Fibroblast of the aortic adventitia (primary cell): ENCODE measurements at regions not wholly inside any gene's neighbourhood (a gene's known extent, or its start where the extent isn't known, plus 50 kb on each side); places are given as distances from the start of the nearest gene placed in this dataset.
A peak's percentile ranks its signal among the peaks of the same experiment; 100 is the strongest.
"Not testable (repeated sequence)": the region's sequence is repeated elsewhere in the genome, so short reads cannot be mapped to it uniquely, and the experiment has no call there.

Experiments
- DNase-seq: peaks from one replicate; pipeline ENCODE4 v3.0.0-alpha.2; 2010; ENCODE audit warnings: low read depth
- H3K4me3 ChIP-seq: 2 replicates; pipeline ENCODE4 v1.5.1; 2011; ENCODE audit warnings: low read depth, mild to moderate bottlenecking, control low read depth, low read length, moderate library complexity
- CTCF ChIP-seq: IDR thresholded peaks from 2 replicates; pipeline ENCODE4 v1.5.1; 2011; ENCODE audit warnings: mild to moderate bottlenecking, low read length, control low read depth, inconsistent platforms; ENCODE audit not compliant: insufficient read depth

DNA sequence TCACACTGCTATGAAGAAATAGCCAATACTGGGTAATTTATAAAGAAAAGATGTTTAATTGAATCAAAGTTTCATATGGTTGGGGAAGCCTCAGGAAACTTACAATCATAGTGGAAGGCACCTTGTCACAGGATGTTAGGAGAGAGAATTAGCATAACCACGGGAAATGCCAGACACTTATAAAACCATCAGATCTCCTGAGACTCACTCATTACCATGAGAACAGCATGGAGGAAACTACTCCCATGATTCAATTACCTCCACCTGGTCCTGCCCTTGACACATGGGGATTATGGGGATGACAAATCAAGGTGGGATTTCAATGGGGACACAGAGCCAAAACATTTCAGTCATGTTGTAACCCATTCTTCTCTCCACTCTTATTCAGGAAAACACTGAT lies 472.9 kb upstream of the FSIP2 start:
- DNase-seq, result no peak
- no peak for TF ChIP-seq CTCF

GRCh38 chr2:185268651-185269050 lies 470.0 kb upstream of the FSIP2 start:
- no peak for DNase-seq
- H3K4me3 ChIP-seq, result no peak overlapping the region
- TF ChIP-seq CTCF, result no peak

More for the DNA sequence above, 472.9 kb upstream of the FSIP2 start:
- H3K4me3 ChIP-seq, result no peak overlapping the region

DNA sequence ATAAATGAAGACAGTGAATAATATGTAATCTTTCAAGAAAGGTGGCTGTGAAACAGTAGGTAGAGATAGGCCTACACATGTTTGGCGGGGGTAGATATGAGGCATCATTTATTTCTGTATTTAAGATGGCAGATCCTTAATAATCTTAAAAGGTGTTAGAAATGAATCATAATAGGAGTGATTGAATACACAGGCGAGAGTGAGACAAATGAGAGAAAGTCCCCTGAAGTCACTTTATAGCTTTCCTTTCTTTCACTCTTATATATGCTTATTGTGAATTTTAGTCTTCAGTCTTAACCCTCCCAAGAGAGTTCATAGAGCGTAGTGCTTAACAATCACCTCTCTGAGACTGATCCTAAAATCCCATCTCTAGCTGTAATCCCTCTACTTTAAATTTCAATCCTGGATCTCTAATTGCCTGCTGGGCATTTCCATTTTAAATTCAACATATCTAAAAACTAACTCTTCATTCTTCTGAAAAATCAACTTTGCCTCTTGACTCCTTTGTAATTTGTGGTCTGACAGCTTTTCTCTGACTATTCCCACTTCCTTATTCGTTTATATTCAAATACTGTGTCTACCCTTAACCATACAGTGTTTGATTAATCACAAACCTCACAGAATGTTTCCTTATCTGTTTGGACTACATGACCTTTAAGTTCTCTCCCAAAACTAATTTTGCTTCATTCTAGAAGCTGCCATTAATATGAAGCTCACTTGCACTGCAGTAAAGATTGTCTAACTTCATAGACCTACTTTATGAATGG lies 463.7 kb upstream of the FSIP2 start:
- no peak for DNase-seq
- H3K4me3 ChIP-seq, result no peak overlapping the region
- TF ChIP-seq CTCF, result no peak

DNA sequence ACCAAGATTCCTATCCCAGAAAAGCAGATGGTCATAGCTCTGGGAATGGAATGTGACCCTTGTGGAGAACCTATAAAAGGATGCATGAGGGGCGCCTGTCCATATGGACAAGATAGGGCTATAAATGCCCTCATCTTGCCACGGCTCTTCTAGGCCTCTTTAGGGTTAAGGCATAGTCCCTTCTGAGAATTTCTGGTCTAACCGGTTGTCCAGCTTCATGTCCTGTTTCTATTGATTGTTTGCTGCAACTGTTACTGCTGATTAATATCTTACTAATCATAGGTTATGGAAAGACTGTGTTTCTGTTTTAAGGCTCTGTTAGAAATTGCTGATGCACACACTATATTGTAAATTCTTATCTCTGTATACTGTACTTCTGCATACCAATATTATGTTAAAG lies 462.6 kb upstream of the FSIP2 start:
- H3K4me3 ChIP-seq, DNase-seq: not testable (repeated sequence)

- no peak overlapping the region for H3K4me3 ChIP-seq
- no peak for TF ChIP-seq CTCF
- DNase-seq, result no peak
Observed at GRCh38 chr2:185278761-185279160, 459.8 kb upstream of the FSIP2 start.

GRCh38 chr2:185279999-185280398 lies 458.6 kb upstream of the FSIP2 start:
- peak; percentile 56 for TF ChIP-seq CTCF
- no peak overlapping the region for H3K4me3 ChIP-seq
- peak; percentile 47 for DNase-seq

DNA sequence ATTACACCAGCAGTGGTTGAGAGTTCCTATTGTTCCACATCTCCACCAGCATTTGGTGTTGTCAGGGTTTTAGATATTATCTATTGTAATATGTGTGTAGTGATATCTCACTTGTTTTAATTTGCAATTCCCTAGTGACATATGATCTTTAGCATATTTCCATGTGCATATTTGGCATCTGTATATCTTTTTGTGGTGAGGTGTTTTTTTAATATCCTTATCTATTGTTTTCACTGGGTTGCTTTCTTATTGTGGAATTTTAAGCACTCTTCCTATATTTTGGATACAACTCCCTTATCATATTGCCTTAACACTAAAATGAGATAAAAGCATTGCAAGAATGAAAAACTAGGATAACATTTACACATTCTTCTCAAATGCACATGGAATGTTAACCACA lies 453.9 kb upstream of the FSIP2 start:
- peak; percentile 40 for DNase-seq
- TF ChIP-seq CTCF, result no peak
- no peak overlapping the region for H3K4me3 ChIP-seq

GRCh38 chr2:185290012-185290411 lies 448.6 kb upstream of the FSIP2 start:
- H3K4me3 ChIP-seq, DNase-seq: not testable (repeated sequence)
